Stimulated activated CD8-positive, alpha-beta memory T cell treated with anti-CD3 and anti-CD28 coated beads, Interleukin-12 subunit alpha, Interleukin-12 subunit beta, amount 100 ng/mL, for 1 hour (primary cell): ENCODE measurements at regions not wholly inside any gene's neighbourhood (a gene's known extent, or its start where the extent isn't known, plus 50 kb on each side); places are given as distances from the start of the nearest gene placed in this dataset.

Experiments
- DNase-seq: peaks from one replicate; pipeline ENCODE4 v3.0.0-alpha.2; 2020; ENCODE audit warnings: low read depth

GRCh38 chr2:57821088-57821487 is 225.5 kb upstream of the VRK2 start:
- no peak for DNase-seq

GRCh38 chr2:57828221-57828620 is 218.4 kb upstream of the VRK2 start:
- no peak for DNase-seq

- no peak for DNase-seq
Measured at GRCh38 chr2:57834666-57835065, 211.9 kb upstream of the VRK2 start.

GRCh38 chr2:57842531-57842930 is 204.1 kb upstream of the VRK2 start:
- DNase-seq: no peak

- no peak for DNase-seq
Measured at GRCh38 chr2:57843158-57843557, 203.4 kb upstream of the VRK2 start.

GRCh38 chr2:57848723-57849122 is 197.9 kb upstream of the VRK2 start:
- DNase-seq: no peak

- no peak for DNase-seq
Measured at GRCh38 chr2:57849843-57850242, 196.8 kb upstream of the VRK2 start.

- no peak for DNase-seq
Measured at GRCh38 chr2:57850415-57851130, 196.0 kb upstream of the VRK2 start.

- DNase-seq: no peak
Measured at GRCh38 chr2:57855212-57855611, 191.4 kb upstream of the VRK2 start.

- DNase-seq: no peak
Measured at GRCh38 chr2:57859755-57860154, 186.9 kb upstream of the VRK2 start.

GRCh38 chr2:57862153-57862552 is 184.5 kb upstream of the VRK2 start:
- no peak for DNase-seq

- no peak for DNase-seq
Measured at GRCh38 chr2:57862727-57863126, 183.9 kb upstream of the VRK2 start.

- DNase-seq: no peak
Measured at GRCh38 chr2:57864926-57865325, 181.7 kb upstream of the VRK2 start.

GRCh38 chr2:57867730-57868129 is 178.9 kb upstream of the VRK2 start:
- DNase-seq: no peak

- no peak for DNase-seq
Measured at GRCh38 chr2:57868619-57869139, 177.9 kb upstream of the VRK2 start.

- no peak for DNase-seq
Measured at GRCh38 chr2:57869758-57870344, 176.8 kb upstream of the VRK2 start.

GRCh38 chr2:57876313-57876712 is 170.3 kb upstream of the VRK2 start:
- DNase-seq: no peak

GRCh38 chr2:57877811-57878170 is 168.8 kb upstream of the VRK2 start:
- DNase-seq: no peak

GRCh38 chr2:57878171-57878865 is 168.3 kb upstream of the VRK2 start:
- no peak for DNase-seq

- no peak for DNase-seq
Measured at GRCh38 chr2:57878866-57879210, 167.8 kb upstream of the VRK2 start.

GRCh38 chr2:57880446-57880845 is 166.2 kb upstream of the VRK2 start:
- no peak for DNase-seq

- no peak for DNase-seq
Measured at GRCh38 chr2:57880967-57881366, 165.6 kb upstream of the VRK2 start.
